Cerebellar cortex (tissue), 1 donor: ENCODE measurements at regions not wholly inside any gene's neighbourhood (a gene's known extent, or its start where the extent isn't known, plus 50 kb on each side); places are given as distances from the start of the nearest gene placed in this dataset.
"Not testable (repeated sequence)": the region's sequence is repeated elsewhere in the genome, so short reads cannot be mapped to it uniquely, and the experiment has no call there.

Experiments
- DNase-seq: peaks from one replicate; pipeline ENCODE4 v3.0.0-alpha.2; 2015; ENCODE audit warnings: low spot score

- not testable (repeated sequence) for DNase-seq
Observed at GRCh38 chr13:86253497-86253896, 454.3 kb upstream of the SLITRK6 start.

DNA sequence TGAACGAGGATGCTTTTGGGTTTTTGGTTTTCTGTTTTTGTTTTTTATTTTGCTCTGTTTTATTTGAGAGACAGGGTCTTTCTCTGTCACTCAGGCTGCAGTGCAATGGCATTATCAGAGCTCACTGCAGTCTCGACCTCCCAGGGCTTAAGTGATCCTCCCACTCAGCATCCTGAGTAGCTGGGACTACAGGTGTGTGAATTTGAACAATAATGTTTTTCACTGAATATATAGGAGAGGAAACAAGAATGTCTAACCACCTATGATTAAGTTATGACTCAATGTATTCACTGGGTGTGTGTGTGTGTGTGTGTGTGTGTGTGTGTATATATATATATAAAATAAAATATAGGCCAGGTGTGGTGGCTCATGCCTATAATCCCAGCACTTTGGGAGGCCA, 456.6 kb upstream of the SLITRK6 start:
- not testable (repeated sequence) for DNase-seq

DNA sequence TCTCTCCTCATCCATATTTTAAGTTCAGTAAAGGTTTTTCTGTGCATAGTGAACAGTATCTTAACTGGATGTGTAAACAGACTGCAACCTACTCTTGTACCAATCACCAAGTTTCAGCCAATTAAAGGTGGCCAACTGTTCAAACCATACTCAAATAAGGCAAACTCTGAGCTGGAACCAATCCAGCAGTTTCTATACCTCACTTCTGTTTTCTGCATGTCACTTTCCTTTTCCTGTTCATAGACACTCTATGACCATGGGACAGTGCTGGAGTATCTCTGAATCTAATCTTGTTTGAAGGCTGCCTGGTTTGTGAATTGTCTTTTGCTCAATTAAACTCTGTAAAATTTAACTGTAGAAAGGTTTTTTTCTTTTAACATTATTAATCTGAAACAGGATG, 470.3 kb upstream of the SLITRK6 start:
- no peak for DNase-seq

- DNase-seq, result no peak
Observed at GRCh38 chr13:86282442-86282841, 483.2 kb upstream of the SLITRK6 start.

DNA sequence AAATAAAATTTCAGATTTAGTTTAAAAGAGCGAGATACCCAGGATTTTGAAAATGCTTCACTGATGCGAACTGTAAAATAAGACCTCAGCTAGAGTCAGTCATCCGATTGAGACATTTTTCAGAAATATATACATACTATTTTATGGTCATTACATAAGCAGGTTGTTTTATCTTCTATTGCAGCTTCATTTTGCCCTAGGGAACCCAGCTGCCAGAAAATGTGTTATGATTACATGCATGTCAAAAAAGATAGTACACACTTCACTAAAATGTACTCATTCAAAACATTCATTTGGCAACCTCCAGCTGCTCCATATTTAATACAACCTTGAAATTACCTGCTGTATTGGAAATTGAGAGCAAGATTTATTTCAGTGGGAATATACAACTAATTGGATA, 483.8 kb upstream of the SLITRK6 start:
- DNase-seq, result no peak

DNA sequence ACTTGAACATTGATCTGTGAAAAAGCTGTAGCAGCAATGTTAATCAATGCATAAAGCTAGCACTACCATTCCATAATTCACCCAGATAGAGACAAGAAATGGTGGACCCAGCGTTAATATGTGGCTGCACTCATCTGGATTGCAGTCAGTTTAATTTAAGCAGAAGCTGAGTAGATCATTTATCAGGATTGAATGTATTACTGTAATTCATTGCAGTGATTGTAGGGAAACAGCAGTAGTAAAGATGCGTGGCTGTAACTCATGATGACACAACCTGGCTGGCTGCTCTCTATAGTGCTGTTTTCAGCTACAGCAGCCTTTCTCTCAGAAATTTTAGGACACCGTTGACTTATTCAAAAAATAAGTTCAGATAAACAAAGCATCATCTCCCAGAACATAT, 499.5 kb upstream of the SLITRK6 start:
- no peak for DNase-seq

DNA sequence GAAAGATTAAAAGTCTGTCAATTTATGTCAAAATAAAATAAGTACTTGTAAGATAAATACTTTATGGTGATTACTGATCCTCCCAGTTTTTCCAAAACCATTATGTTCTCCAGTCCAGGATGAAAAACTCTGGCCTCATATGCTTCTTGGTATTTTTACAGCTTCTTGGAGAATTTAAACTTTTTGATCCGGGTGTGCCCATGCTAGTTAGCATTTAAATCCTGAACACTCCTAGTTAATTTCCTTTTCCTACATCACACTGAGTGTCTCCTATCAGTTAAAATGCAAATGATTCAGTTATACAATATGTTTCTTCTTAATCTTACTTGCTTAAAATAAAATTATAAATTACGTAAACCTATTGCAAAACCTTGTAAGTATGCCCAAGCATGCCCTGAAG, 499.9 kb upstream of the SLITRK6 start:
- DNase-seq, result no peak

- DNase-seq, result no peak
Observed at GRCh38 chr13:86309881-86310280, 510.7 kb upstream of the SLITRK6 start.

GRCh38 chr13:86313421-86313820, 514.2 kb upstream of the SLITRK6 start:
- DNase-seq, result no peak

DNA sequence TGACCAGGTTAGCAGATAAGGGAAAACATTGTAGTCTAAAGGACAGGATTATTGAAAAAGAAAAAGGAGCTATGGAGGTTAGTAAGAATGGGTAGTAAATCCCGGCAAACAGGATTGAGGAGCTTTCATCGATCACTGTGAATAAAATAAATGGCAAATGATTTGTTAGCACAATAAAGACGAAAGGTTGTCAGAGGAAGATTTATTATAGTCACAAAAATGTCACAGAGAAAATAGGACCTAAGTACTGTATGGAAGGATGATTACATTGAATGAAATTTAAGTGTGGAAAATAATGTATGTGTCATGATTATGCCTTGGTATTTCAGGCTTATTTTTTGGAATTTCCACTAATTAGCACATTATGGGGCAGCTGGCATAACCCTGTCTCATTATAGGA, 519.2 kb upstream of the SLITRK6 start:
- DNase-seq, result no peak

DNA sequence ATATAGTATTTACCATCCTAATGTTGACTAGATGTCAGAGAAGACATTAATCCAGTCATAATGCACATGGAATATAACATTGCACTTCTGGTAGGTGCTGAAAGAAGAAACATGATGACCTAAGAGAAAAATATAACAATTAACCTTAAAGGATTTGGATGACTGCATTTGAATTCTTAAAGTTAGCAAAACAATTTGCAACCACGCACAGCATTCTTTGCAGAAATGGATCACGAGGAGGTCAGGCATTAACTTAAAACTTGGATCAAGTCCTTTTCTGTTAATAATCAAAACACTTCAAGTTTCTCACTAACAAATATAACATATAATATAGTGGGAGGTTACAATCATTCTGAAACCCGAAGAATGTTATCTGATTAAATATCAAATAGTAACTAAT, 525.0 kb upstream of the SLITRK6 start:
- DNase-seq, result no peak

DNA sequence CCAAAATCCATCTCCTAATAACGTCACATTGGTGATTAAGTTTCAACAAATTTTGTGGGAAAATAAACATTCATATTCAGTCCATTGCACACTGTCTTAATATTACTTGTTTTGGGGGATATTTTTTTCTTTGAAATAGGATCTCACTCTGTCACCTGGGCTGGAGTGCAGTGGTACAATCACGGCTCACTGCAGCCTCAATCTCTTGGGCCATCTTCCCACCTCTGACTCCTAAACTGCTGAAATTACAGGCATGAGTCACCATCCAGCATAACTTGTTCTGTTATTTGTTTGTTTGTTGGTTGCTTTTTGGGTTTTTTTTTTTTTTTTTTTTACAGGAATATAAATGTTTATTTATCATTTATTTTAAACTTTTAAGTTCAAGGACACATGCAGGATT, 556.1 kb upstream of the SLITRK6 start:
- no peak for DNase-seq

- no peak for DNase-seq
Observed at GRCh38 chr13:86357106-86357505, 557.9 kb upstream of the SLITRK6 start.

GRCh38 chr13:86363749-86364148, 564.5 kb upstream of the SLITRK6 start:
- not testable (repeated sequence) for DNase-seq

GRCh38 chr13:86368924-86369323, 569.7 kb upstream of the SLITRK6 start:
- DNase-seq, result no peak

GRCh38 chr13:86377451-86377850, 578.2 kb upstream of the SLITRK6 start:
- DNase-seq, result no peak

DNA sequence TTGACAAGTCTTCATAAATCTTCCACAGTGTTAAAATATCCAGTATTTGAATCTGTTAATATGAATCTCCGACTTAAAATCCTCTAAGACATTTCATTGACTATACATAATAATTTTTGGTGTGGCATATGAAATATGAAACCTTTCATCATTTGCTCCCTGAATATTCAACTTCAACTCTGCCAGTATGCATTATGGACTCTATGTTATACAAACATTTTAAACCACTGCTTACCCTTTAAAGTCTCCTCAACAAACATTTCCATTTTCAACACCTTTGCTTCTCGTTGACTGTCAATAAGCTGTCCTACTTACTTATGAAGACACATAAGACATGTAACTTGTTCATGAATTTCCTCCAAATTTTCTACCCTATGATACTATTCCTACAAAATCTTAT, 579.4 kb upstream of the SLITRK6 start:
- DNase-seq, result no peak

DNA sequence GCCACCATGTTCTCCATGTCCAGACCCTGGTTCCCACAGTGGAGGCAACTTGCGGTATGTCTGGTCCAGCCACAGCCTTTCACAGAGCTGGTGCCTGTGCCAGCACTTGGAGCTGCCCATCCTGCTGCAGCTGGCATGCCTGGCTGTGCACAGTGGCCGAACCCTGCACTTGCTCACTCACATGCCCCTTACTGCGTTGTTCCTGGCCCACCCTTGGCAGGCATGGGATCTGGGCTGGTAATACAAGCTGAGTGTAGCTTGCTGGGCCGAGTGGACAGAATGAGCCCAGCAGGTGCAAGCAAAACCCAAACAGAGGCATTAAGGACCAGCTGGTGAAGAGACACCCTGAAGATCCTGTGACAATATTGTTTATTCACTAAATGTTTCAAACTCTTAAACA, 583.9 kb upstream of the SLITRK6 start:
- DNase-seq, result peak; percentile 74

GRCh38 chr13:86383561-86383960, 584.3 kb upstream of the SLITRK6 start:
- DNase-seq, result peak; percentile 53

GRCh38 chr13:86397635-86398034, 598.4 kb upstream of the SLITRK6 start:
- DNase-seq, result no peak

DNA sequence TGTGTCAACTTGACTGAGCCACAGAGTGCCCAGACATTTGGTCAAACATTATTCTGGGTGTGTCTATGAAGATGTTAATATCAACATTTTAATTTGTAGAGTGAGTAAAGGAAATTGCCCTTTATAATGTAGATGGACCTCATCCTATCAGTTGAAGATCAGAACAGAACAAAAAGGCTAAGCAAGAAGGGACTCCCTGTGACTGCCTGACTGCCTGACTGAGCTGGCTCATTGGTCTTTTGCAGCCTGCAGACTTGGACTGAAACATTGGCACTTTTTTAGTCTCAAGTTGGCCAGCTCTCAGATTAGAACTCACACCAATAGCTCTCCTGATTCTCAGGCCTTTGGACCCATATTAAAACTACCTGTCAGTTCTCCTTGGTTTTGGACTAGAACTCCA, 600.4 kb upstream of the SLITRK6 start:
- DNase-seq, result no peak

DNA sequence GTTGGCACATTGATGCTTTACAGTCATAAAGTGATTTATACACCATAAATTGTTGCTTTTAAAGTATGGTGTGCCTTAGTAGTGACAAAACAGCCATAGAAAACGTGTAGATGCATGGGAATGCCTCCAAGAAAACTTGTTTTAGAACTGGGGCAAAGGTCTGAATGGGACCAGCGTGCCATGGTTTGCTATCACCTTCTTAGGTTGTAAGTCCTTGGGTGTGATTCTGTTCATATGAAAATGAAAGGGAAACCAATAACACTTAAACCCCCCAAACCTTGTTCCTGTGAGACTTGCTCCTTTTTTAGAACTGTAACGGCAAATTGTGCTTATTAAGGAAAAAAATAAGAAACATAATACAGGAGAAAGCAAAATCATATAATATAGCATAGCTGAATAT, 603.3 kb upstream of the SLITRK6 start:
- DNase-seq, result no peak

DNA sequence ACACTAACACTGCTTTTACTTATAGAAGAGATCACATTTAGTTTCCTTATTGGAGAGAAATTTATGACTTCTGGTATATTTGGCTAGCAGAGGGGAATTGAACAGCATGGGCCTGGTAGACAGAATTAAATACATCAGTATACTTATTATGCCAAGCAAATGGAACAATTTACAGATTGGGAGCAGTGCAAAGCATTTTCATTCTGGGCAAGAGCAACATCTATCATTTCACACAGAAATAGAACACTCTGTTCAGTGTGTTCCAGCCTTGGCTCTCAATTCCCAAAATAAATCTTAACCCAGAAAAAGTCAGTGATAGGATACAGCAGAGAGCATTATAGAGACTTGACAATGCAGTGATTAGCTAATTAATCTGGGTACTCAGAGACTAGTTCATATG, 604.0 kb upstream of the SLITRK6 start:
- peak; percentile 89 for DNase-seq

DNA sequence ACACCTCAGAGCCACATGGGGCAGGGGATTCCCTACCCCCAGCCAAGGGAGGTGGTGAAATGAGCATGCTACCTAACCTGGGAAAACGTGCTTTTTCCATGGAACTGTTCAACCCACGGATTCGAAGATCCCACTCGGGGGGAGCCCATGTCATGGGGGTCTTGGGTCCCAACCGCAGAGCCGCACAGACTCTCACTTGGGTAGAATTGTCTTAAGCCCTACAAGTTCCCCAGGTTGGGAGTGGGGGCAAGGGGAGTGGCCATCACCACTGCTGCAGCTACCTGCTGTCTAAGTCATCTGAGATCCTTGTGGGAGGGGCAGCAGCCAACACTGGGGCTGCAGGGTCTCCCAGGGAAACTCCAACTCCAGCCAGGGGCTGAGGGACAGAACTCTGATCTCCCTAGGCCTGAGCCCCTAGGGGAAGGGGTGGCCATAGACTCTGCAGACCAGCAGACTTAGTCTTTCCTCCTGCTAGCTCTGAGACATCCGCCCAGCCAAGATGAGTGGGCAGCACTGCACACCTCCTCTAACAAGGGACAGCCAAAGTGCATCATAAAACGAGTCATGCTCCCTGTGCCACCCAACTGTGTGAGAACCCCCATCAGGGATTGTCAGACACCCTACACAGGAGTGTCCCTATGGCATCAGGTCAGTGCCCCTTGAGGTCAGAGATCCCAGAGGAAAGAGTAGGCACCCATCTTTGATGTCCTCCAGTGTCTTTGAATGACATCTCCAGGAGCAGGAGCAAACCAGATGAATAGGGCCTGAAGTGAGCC, 610.4 kb upstream of the SLITRK6 start:
- no peak for DNase-seq
